Inflammatory macrophage treated with lipopolysaccharide for 1 hour (primary cell): ENCODE measurements at regions not wholly inside any gene's neighbourhood (a gene's known extent, or its start where the extent isn't known, plus 50 kb on each side); places are given as distances from the start of the nearest gene placed in this dataset.
A peak's percentile ranks its signal among the peaks of the same experiment; 100 is the strongest.
"Not testable (repeated sequence)": the region's sequence is repeated elsewhere in the genome, so short reads cannot be mapped to it uniquely, and the experiment has no call there.

ENCODE experiments used
- DNase-seq, 2 donors: peaks; one replicate each; pipeline ENCODE4 v3.0.0-alpha.2; 2020 to 2022

- no peak for DNase-seq
These were observed 232.1 kb upstream of the TRIB2 start for GRCh38 chr2:12484536-12485115.

- DNase-seq, result no peak
These were observed 230.3 kb upstream of the TRIB2 start for GRCh38 chr2:12486205-12487118.

- DNase-seq, result no peak
These were observed 229.3 kb upstream of the TRIB2 start for GRCh38 chr2:12487253-12488004.

GRCh38 chr2:12488352-12489318 is 228.1 kb upstream of the TRIB2 start:
- no peak for DNase-seq

- DNase-seq, result no peak
These were observed 226.1 kb upstream of the TRIB2 start for GRCh38 chr2:12490641-12491040.

GRCh38 chr2:12492360-12492759 is 224.4 kb upstream of the TRIB2 start:
- not testable (repeated sequence) for DNase-seq

GRCh38 chr2:12493031-12493513 is 223.7 kb upstream of the TRIB2 start:
- peak; percentile 72 to 76 for DNase-seq

GRCh38 chr2:12495247-12495868 is 221.4 kb upstream of the TRIB2 start:
- DNase-seq, result peak in 1 of 2 donors; percentile 12

- DNase-seq, result no peak
These were observed 218.4 kb upstream of the TRIB2 start for GRCh38 chr2:12498286-12498685.

GRCh38 chr2:12498704-12499103 is 218.0 kb upstream of the TRIB2 start:
- DNase-seq, result no peak

GRCh38 chr2:12500899-12501298 is 215.8 kb upstream of the TRIB2 start:
- DNase-seq, result no peak

GRCh38 chr2:12501469-12502158 is 215.1 kb upstream of the TRIB2 start:
- peak; percentile 43 to 49 for DNase-seq

GRCh38 chr2:12502759-12503158 is 214.0 kb upstream of the TRIB2 start:
- DNase-seq, result peak in 1 of 2 donors; percentile 40

- peak; percentile 43 to 61 for DNase-seq
These were observed 212.3 kb upstream of the TRIB2 start for GRCh38 chr2:12504443-12504842.

GRCh38 chr2:12506846-12507245 is 209.9 kb upstream of the TRIB2 start:
- no peak for DNase-seq

- peak; percentile 54 to 63 for DNase-seq
These were observed 209.4 kb upstream of the TRIB2 start for GRCh38 chr2:12507295-12507694.

- no peak for DNase-seq
These were observed 206.7 kb upstream of the TRIB2 start for GRCh38 chr2:12510070-12510469.

- no peak for DNase-seq
These were observed 203.4 kb upstream of the TRIB2 start for GRCh38 chr2:12513339-12513738.

GRCh38 chr2:12514168-12514567 is 202.6 kb upstream of the TRIB2 start:
- DNase-seq, result no peak

GRCh38 chr2:12514631-12515437 is 201.9 kb upstream of the TRIB2 start:
- no peak for DNase-seq
